ENCODE measurements at regions not wholly inside any gene's neighbourhood (a gene's known extent, or its start where the extent isn't known, plus 50 kb on each side); places are given as distances from the start of the nearest gene placed in this dataset.

- TF ChIP-seq TAF1 (IDR thresholded peaks at IDR 0.05; ENCODE audit: low read depth, low read length) (no peak), POLR2A (IDR thresholded peaks at IDR 0.05; ENCODE audit: low read depth, low read length) (no peak), POLR2AphosphoS5 (IDR thresholded peaks at IDR 0.05; ENCODE audit: low read depth, low read length) (no peak), PAX5 (IDR thresholded peaks at IDR 0.05; ENCODE audit: insufficient read depth, low read length, severe bottlenecking) (no peak)
These were observed 51.3 kb upstream of the NFKB1 start for GRCh38 chr4:102449751-102450352.
